Parathyroid adenoma (tissue), 2 donors: ENCODE measurements at regions not wholly inside any gene's neighbourhood (a gene's known extent, or its start where the extent isn't known, plus 50 kb on each side); places are given as distances from the start of the nearest gene placed in this dataset.

Experiments
- H2AFZ ChIP-seq: fragments of 300-600 bp; sonication (generic); one replicate; pipeline ENCODE4 v1.7.0; 2017; ENCODE audit warnings: antibody characterized with exemption, mild to moderate bottlenecking
- H3K27ac ChIP-seq: fragments of 300-600 bp; sonication (generic); one replicate; pipeline ENCODE4 v1.7.0; 2017
- H3K27me3 ChIP-seq: fragments of 300-600 bp; sonication (generic); one replicate; pipeline ENCODE4 v1.7.0; 2017; ENCODE audit warnings: low read length; ENCODE audit not compliant: control insufficient read depth, insufficient read depth
- H3K36me3 ChIP-seq: fragments of 300-600 bp; sonication (generic); one replicate; pipeline ENCODE4 v1.7.0; 2017; ENCODE audit warnings: low read length; ENCODE audit not compliant: control insufficient read depth, insufficient read depth
- H3K4me1 ChIP-seq: fragments of 300-600 bp; sonication (generic); one replicate; pipeline ENCODE4 v1.7.0; 2017; ENCODE audit warnings: control low read depth
- H3K4me2 ChIP-seq: fragments of 300-600 bp; sonication (generic); one replicate; pipeline ENCODE4 v1.7.0; 2017; ENCODE audit warnings: low read length
- H3K4me3 ChIP-seq: fragments of 300-600 bp; sonication (generic); one replicate; pipeline ENCODE4 v1.7.0; 2017; ENCODE audit warnings: low read depth, low read length
- H3K79me2 ChIP-seq: fragments of 300-600 bp; sonication (generic); one replicate; pipeline ENCODE4 v1.7.0; 2017; ENCODE audit warnings: control low read depth
- H3K9ac ChIP-seq: fragments of 300-600 bp; sonication (generic); one replicate; pipeline ENCODE4 v1.7.0; 2017; ENCODE audit warnings: mild to moderate bottlenecking
- H3K9me3 ChIP-seq: fragments of 300-600 bp; sonication (generic); one replicate; pipeline ENCODE4 v1.7.0; 2017; ENCODE audit warnings: low read length; ENCODE audit not compliant: control insufficient read depth
- TF ChIP-seq, protein P1 (sequence below): fragments of 300-600 bp; sonication (generic); IDR thresholded peaks from one replicate; pipeline ENCODE4 v1.7.0; 2017; ENCODE audit warnings: antibody characterized with exemption, mild to moderate bottlenecking
- donor health status: primary hyperparathyroidism.

DNA sequence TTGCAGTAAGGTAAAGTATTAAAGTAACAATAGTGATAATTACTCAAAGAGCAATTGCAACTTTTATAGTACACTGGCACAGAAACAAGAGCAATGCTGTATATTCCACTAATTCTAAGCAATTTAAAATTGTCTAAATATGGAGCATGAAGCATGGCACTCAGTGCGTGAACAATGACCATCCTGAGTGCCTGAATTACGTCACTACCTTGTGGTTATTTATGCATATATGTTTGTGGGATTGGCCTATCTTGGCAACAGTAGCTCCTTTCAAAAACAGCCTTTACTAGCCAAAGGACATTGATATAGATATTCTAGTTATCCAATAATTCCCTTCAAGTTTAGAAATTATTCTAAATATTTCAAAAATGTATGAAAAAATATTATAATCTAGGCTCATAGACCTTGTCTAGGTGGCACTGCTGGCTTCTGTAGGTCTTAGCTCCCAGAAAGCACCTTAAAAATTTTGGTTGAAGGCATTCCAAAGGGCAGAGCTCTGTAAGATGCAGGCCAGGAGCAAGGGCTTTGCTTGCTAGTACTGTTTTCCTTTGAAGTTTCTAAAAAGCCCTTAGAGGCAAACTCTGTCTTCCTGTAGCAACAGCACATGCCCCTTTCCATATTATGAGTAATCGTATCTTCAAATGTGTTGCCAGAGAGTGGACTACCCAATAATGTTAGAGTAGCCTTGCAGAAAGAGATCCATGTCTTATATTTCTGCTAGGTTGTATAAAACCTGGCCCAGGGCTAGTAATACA is 719.3 kb downstream of the NR2F1-AS1 start:
- no peaks in the 10 kb centered on the region for H3K4me1 ChIP-seq
- no peaks in the 10 kb centered on the region for H3K36me3 ChIP-seq
- no peak overlapping the region for H3K4me2 ChIP-seq
- H3K4me3 ChIP-seq, result no peak overlapping the region
- H3K79me2 ChIP-seq, result no peaks in the 10 kb centered on the region
- H2AFZ ChIP-seq, result no peak overlapping the region
- H3K27me3 ChIP-seq, result no peaks in the 10 kb centered on the region
- no peak overlapping the region for H3K9ac ChIP-seq
- no peak overlapping the region for H3K27ac ChIP-seq
- no peaks in the 10 kb centered on the region for H3K9me3 ChIP-seq
- TF ChIP-seq, protein P1, sequence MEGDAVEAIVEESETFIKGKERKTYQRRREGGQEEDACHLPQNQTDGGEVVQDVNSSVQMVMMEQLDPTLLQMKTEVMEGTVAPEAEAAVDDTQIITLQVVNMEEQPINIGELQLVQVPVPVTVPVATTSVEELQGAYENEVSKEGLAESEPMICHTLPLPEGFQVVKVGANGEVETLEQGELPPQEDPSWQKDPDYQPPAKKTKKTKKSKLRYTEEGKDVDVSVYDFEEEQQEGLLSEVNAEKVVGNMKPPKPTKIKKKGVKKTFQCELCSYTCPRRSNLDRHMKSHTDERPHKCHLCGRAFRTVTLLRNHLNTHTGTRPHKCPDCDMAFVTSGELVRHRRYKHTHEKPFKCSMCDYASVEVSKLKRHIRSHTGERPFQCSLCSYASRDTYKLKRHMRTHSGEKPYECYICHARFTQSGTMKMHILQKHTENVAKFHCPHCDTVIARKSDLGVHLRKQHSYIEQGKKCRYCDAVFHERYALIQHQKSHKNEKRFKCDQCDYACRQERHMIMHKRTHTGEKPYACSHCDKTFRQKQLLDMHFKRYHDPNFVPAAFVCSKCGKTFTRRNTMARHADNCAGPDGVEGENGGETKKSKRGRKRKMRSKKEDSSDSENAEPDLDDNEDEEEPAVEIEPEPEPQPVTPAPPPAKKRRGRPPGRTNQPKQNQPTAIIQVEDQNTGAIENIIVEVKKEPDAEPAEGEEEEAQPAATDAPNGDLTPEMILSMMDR, result no peak

DNA sequence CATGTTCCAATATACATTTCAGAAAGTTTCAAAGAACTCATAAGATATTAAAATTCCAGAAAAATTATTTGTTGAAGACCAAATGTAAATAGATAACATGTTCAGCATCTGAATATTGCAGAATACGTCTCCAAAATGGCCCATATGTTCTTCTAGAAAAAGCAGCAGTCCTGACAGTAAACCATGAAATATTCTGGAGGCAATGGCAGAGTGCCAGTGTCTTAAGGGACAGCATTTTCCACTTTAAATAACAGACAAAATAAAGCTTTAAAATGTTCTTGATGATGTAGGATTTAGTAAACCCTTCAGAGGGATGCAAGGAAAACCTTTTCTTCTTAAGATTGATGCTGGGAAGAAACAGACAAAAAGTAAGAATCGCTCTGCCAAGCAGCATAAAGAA is 721.0 kb downstream of the NR2F1-AS1 start:
- Histone ChIP-seq H3K79me2 (no peaks in the 10 kb centered on the region), H3K27ac (no peak overlapping the region), H3K27me3 (no peaks in the 10 kb centered on the region), H3K4me2 (no peak overlapping the region), H3K9me3 (no peaks in the 10 kb centered on the region), H2AFZ (no peak overlapping the region), H3K36me3 (no peaks in the 10 kb centered on the region), H3K9ac (no peak overlapping the region), H3K4me3 (no peak overlapping the region), H3K4me1 (no peaks in the 10 kb centered on the region)
- TF ChIP-seq, protein P1, result no peak

DNA sequence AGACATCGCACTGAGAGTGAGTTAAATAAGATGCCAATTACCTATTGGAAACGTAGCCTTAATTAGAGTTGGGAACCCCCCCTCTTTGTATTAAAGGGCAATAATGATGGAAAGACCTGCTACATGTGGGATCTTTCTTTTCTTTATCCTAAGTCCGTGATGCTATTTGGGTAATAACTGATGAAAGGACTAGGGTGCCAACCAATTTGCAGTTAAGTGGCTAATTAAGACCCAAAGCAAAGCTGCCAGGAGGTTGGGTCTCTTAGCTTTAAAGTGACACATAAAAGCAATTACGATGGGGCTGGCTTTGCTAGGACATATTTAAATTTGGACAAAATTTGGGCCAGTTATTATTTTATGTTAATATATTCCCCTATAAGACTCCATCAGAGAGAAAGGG is 728.8 kb downstream of the NR2F1-AS1 start:
- Histone ChIP-seq H3K9ac (no peak overlapping the region), H3K79me2 (no peaks in the 10 kb centered on the region), H3K27me3 (no peaks in the 10 kb centered on the region), H3K4me1 (no peaks in the 10 kb centered on the region), H3K4me3 (no peak overlapping the region), H3K36me3 (no peaks in the 10 kb centered on the region), H3K27ac (no peak overlapping the region), H3K9me3 (no peaks in the 10 kb centered on the region), H3K4me2 (no peak overlapping the region), H2AFZ (no peak overlapping the region)
- TF ChIP-seq, protein P1, result no peak

DNA sequence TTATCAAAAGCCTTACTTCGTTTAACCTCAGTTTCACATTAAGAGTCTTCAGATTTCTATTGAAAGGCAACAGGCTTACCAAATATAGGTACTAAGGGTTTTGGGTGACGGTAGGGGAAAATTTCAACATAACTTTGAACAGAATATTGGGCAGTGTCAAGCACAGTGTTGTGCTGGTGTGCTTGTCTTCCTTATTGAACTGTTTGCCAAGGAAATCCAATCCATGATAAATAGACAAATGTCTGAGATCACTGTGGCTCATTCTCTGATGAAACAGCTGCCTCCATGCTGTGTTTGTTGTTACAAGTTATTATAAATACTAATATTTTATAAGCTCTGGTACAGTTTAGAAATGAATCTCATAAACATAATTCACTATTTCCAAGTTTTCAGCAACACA is 730.1 kb downstream of the NR2F1-AS1 start:
- no peaks in the 10 kb centered on the region for H3K79me2 ChIP-seq
- no peaks in the 10 kb centered on the region for H3K27me3 ChIP-seq
- H3K27ac ChIP-seq, result no peak overlapping the region
- H3K4me2 ChIP-seq, result no peak overlapping the region
- H3K9me3 ChIP-seq, result no peaks in the 10 kb centered on the region
- TF ChIP-seq, protein P1, result no peak
- H3K4me1 ChIP-seq, result no peaks in the 10 kb centered on the region
- no peak overlapping the region for H3K4me3 ChIP-seq
- H2AFZ ChIP-seq, result no peak overlapping the region
- no peaks in the 10 kb centered on the region for H3K36me3 ChIP-seq
- no peak overlapping the region for H3K9ac ChIP-seq

DNA sequence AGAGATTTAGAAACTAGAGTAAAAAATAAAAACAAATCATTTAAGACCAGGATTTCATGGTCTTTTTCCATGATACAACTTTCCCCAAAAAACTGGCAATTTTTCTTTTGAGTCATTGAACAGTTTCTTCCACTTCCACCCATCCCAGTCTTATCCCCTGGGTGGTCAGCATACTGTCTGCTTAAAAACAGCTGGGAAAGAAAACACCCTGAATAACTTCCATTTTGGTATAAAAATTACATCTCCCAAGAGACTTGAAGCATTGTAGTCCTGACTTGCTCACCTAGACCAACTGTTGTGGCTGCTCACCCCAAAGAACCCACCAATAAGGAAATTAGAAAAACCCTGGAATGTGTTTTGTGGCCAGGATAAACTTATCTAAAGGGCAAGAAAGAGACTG is 731.3 kb downstream of the NR2F1-AS1 start:
- no peak overlapping the region for H3K4me2 ChIP-seq
- H3K79me2 ChIP-seq, result no peaks in the 10 kb centered on the region
- H3K4me3 ChIP-seq, result no peak overlapping the region
- no peaks in the 10 kb centered on the region for H3K27me3 ChIP-seq
- H2AFZ ChIP-seq, result no peak overlapping the region
- no peak overlapping the region for H3K27ac ChIP-seq
- H3K4me1 ChIP-seq, result no peaks in the 10 kb centered on the region
- H3K36me3 ChIP-seq, result no peaks in the 10 kb centered on the region
- TF ChIP-seq, protein P1, result no peak
- no peak overlapping the region for H3K9ac ChIP-seq
- no peaks in the 10 kb centered on the region for H3K9me3 ChIP-seq
